Activated T-helper 17 cell treated with anti-CD3 and anti-CD28 coated beads, Interleukin-2, amount 50 U/mL, for 72 hours (primary cell): ENCODE measurements at regions not wholly inside any gene's neighbourhood (a gene's known extent, or its start where the extent isn't known, plus 50 kb on each side); places are given as distances from the start of the nearest gene placed in this dataset.

Experiments used
- ATAC-seq: fragments of 150-1000 bp; cut with Tn5 transposase; replicated peaks from 2 replicates; pipeline ENCODE4 v1.10.0; 2021; ENCODE audit warnings: mild to moderate bottlenecking, moderate library complexity
- H3K27ac Mint-ChIP-seq: one replicate; pipeline ENCODE4 v1.8.0; 2022; ENCODE audit warnings: mixed read lengths
- H3K27me3 Mint-ChIP-seq: one replicate; pipeline ENCODE4 v1.8.0; 2022; ENCODE audit warnings: mixed read lengths
- H3K36me3 Mint-ChIP-seq: one replicate; pipeline ENCODE4 v1.8.0; 2022; ENCODE audit warnings: low read depth, mild to moderate bottlenecking, mixed read lengths
- H3K4me1 Mint-ChIP-seq: one replicate; pipeline ENCODE4 v1.8.0; 2022; ENCODE audit warnings: mixed read lengths
- H3K4me3 Mint-ChIP-seq: one replicate; pipeline ENCODE4 v1.8.0; 2022; ENCODE audit warnings: mild to moderate bottlenecking, mixed read lengths
- H3K9me3 Mint-ChIP-seq: one replicate; pipeline ENCODE4 v1.8.0; 2022; ENCODE audit warnings: mixed read lengths

- no peak overlapping the region for H3K4me3 Mint-ChIP-seq
- H3K9me3 Mint-ChIP-seq: no peaks in the 10 kb centered on the region
- ATAC-seq: no peak
- no peaks in the 10 kb centered on the region for H3K27me3 Mint-ChIP-seq
- peaks cover 14% of the 10 kb centered on the region for H3K4me1 Mint-ChIP-seq
- no peaks in the 10 kb centered on the region for H3K36me3 Mint-ChIP-seq
- no peak overlapping the region for H3K27ac Mint-ChIP-seq
Observed at GRCh38 chr11:44670794-44671193, 56.0 kb upstream of the TSPAN18 start.

- Mint-ChIP-seq H3K9me3 (no peaks in the 10 kb centered on the region), H3K27me3 (no peaks in the 10 kb centered on the region), H3K36me3 (no peaks in the 10 kb centered on the region), H3K4me3 (no peak overlapping the region), H3K27ac (no peak overlapping the region), H3K4me1 (peaks cover 14% of the 10 kb centered on the region)
- ATAC-seq: no peak
Observed at GRCh38 chr11:44671234-44671633, 55.5 kb upstream of the TSPAN18 start.

DNA sequence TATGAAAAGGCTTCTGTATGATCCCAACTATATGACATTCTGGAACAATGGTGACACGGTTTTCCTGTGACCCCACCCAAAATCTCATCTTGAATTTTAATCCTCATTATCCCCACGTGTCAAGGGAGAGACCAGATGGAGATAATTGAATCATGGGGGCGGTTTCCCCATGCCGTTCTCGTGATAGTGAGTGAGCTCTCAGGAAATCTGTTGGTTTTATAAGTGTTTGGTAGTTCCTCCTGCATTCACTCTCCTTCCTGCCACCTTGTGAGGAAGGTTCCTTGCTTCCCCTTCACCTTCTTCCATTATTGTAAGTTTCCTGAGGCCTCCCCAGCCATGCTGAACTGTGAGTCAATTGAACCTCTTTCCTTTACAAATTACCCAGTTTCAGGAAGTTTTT, 53.1 kb upstream of the TSPAN18 start:
- Mint-ChIP-seq H3K36me3 (no peaks in the 10 kb centered on the region), H3K27me3 (no peaks in the 10 kb centered on the region), H3K27ac (peak overlapping the region; percentile 18), H3K4me3 (no peak overlapping the region), H3K4me1 (peaks cover 14% of the 10 kb centered on the region), H3K9me3 (no peaks in the 10 kb centered on the region)
- ATAC-seq: no peak

DNA sequence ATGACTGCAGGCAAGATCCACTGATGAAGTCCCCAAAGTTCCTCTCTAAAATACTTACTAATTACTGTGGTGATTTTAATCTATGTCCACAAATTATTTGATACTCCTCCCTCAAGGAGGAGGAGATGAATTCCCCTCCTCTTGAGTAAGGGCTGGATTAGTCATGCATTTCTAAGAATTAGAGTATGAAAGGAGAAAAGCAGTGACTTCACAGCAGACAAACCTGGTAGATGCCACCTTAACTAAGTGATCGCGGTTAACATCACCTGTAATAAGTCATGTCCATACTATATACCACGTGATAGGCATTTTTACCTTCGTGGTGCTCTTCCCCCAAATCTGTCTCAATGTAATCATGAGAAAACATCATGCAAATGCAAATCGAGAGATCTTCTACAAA, 52.0 kb upstream of the TSPAN18 start:
- no peaks in the 10 kb centered on the region for H3K27me3 Mint-ChIP-seq
- ATAC-seq: peak; percentile 86
- H3K9me3 Mint-ChIP-seq: no peaks in the 10 kb centered on the region

DNA sequence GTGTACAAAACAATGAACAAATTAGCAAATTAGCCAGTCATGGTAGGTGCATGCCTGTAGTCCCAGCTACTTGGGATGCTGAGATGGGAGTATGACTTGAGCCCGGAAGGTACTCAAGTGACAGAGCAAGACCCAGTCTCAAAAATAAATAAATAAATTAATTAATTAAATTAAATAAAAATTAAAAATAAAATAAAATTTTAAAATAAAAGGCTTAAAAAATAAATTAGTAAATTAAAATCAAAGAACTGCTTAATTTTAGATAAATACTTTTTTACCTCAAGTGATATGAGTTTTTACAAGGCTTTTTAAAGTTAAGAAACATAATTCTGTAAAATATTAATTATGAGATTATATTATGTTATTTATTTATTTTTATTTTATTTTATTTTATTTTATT, 50.9 kb upstream of the TSPAN18 start:
- no peak for ATAC-seq
- H3K27me3 Mint-ChIP-seq: no peaks in the 10 kb centered on the region
- no peaks in the 10 kb centered on the region for H3K9me3 Mint-ChIP-seq
- no peak overlapping the region for H3K4me3 Mint-ChIP-seq
- no peak overlapping the region for H3K27ac Mint-ChIP-seq
- H3K36me3 Mint-ChIP-seq: no peaks in the 10 kb centered on the region
- peaks cover 23% of the 10 kb centered on the region for H3K4me1 Mint-ChIP-seq

More for the DNA sequence above, 52.0 kb upstream of the TSPAN18 start:
- H3K27ac Mint-ChIP-seq: no peak overlapping the region
- H3K4me3 Mint-ChIP-seq: no peak overlapping the region
- peaks cover 16% of the 10 kb centered on the region for H3K4me1 Mint-ChIP-seq
- H3K36me3 Mint-ChIP-seq: no peaks in the 10 kb centered on the region
